HL-60 (cell line): ENCODE measurements at regions not wholly inside any gene's neighbourhood (a gene's known extent, or its start where the extent isn't known, plus 50 kb on each side); places are given as distances from the start of the nearest gene placed in this dataset.

Source experiments
- GABPA ChIP-seq: IDR thresholded peaks from 2 replicates; pipeline ENCODE4 v1.6.1; 2012; ENCODE audit warnings: low read depth
- POLR2AphosphoS5 ChIP-seq: IDR thresholded peaks from 2 replicates; pipeline ENCODE4 v1.6.1; 2012; ENCODE audit warnings: low read depth

GRCh38 chrX:69357317-69357716 is 146.8 kb upstream of the NALF2 start:
- TF ChIP-seq GABPA (no peak), POLR2AphosphoS5 (no peak)
